H9 (cell line): ENCODE measurements at regions not wholly inside any gene's neighbourhood (a gene's known extent, or its start where the extent isn't known, plus 50 kb on each side); places are given as distances from the start of the nearest gene placed in this dataset.

Source experiments
- DNase-seq: peaks from one replicate; pipeline ENCODE4 v3.0.0-alpha.2; 2017
- H2AFZ ChIP-seq: one replicate; pipeline ENCODE4 v1.6.1; 2013; ENCODE audit warnings: mild to moderate bottlenecking, low read length, control low read depth, moderate library complexity
- H2AK5ac ChIP-seq: 2 replicates; pipeline ENCODE4 v1.6.1; 2013; ENCODE audit warnings: low read length, control low read depth, mixed read lengths; ENCODE audit not compliant: insufficient read length
- H2BK120ac ChIP-seq: one replicate; pipeline ENCODE4 v1.6.1; 2013; ENCODE audit warnings: low read depth, mild to moderate bottlenecking, low read length, control low read depth, inconsistent platforms; ENCODE audit not compliant: poor library complexity, severe bottlenecking
- H2BK12ac ChIP-seq: 2 replicates; pipeline ENCODE4 v1.6.1; 2013; ENCODE audit warnings: low read length, control low read depth, mixed read lengths, low read depth; ENCODE audit not compliant: insufficient read length
- H2BK15ac ChIP-seq: 2 replicates; pipeline ENCODE4 v1.6.1; 2013; ENCODE audit warnings: low read depth, low read length, control low read depth
- H2BK20ac ChIP-seq: one replicate; pipeline ENCODE4 v1.6.1; 2013; ENCODE audit warnings: low read depth, mild to moderate bottlenecking, low read length, control low read depth, inconsistent platforms; ENCODE audit not compliant: poor library complexity, severe bottlenecking
- H2BK5ac ChIP-seq: 2 replicates; pipeline ENCODE4 v1.6.1; 2013; ENCODE audit warnings: low read length, control low read depth, mixed read lengths; ENCODE audit not compliant: insufficient read length
- H3K14ac ChIP-seq: 2 replicates; pipeline ENCODE4 v1.6.1; 2013; ENCODE audit warnings: low read length, control low read depth; ENCODE audit not compliant: insufficient read depth
- H3K18ac ChIP-seq: 2 replicates; pipeline ENCODE4 v1.6.1; 2013; ENCODE audit warnings: low read depth, mild to moderate bottlenecking, mixed read lengths, low read length, control low read depth; ENCODE audit not compliant: insufficient read length
- H3K23ac ChIP-seq: 2 replicates; pipeline ENCODE4 v1.6.1; 2013; ENCODE audit warnings: low read length, control low read depth, mixed read lengths, low read depth; ENCODE audit not compliant: insufficient read length
- H3K23me2 ChIP-seq: 2 replicates; pipeline ENCODE4 v1.6.1; 2013; ENCODE audit warnings: low read depth, mild to moderate bottlenecking, mixed read lengths, low read length, control low read depth; ENCODE audit not compliant: insufficient read length, poor library complexity, severe bottlenecking
- H3K27ac ChIP-seq: 2 replicates; pipeline ENCODE4 v1.5.1; 2013; ENCODE audit warnings: low read length, control low read depth, mixed read lengths, low read depth; ENCODE audit not compliant: insufficient read length
- H3K27me3 ChIP-seq: 2 replicates; pipeline ENCODE4 v1.6.1; 2013; ENCODE audit warnings: low read length, control low read depth, inconsistent platforms; ENCODE audit not compliant: insufficient read depth
- H3K4ac ChIP-seq: 2 replicates; pipeline ENCODE4 v1.6.1; 2013; ENCODE audit warnings: low read depth, mild to moderate bottlenecking, control low read depth, inconsistent platforms, low read length, moderate library complexity
- H3K4me1 ChIP-seq: 2 replicates; pipeline ENCODE4 v1.6.1; 2013; ENCODE audit warnings: low read length, control low read depth, inconsistent platforms; ENCODE audit not compliant: insufficient read depth
- H3K4me2 ChIP-seq: 2 replicates; pipeline ENCODE4 v1.6.1; 2013; ENCODE audit warnings: low read length, control low read depth, mixed read lengths; ENCODE audit not compliant: insufficient read length, insufficient read depth
- H3K56ac ChIP-seq: 2 replicates; pipeline ENCODE4 v1.6.1; 2013; ENCODE audit warnings: low read depth, mild to moderate bottlenecking, mixed read lengths, low read length, control low read depth; ENCODE audit not compliant: insufficient read length
- H3K79me1 ChIP-seq: 2 replicates; pipeline ENCODE4 v1.6.1; 2013; ENCODE audit warnings: low read depth, mild to moderate bottlenecking, moderate library complexity, low read length, control low read depth, inconsistent platforms; ENCODE audit not compliant: insufficient read depth, poor library complexity, severe bottlenecking
- H3K79me2 ChIP-seq: 2 replicates; pipeline ENCODE4 v1.6.1; 2013; ENCODE audit warnings: low read length, control low read depth, inconsistent platforms; ENCODE audit not compliant: insufficient read depth
- H3K9ac ChIP-seq: 2 replicates; pipeline ENCODE4 v1.6.1; 2013; ENCODE audit warnings: low read length, control low read depth, mixed read lengths; ENCODE audit not compliant: insufficient read length; ENCODE audit errors: extremely low read depth
- H3K9me3 ChIP-seq: one replicate; pipeline ENCODE4 v1.6.1; 2013; ENCODE audit warnings: low read depth, low read length, inconsistent platforms; ENCODE audit not compliant: control insufficient read depth
- H3T11ph ChIP-seq: one replicate; pipeline ENCODE4 v1.6.1; 2013; ENCODE audit warnings: mild to moderate bottlenecking, low read length, control low read depth, inconsistent platforms
- H4K20me1 ChIP-seq: one replicate; pipeline ENCODE4 v1.6.1; 2013; ENCODE audit not compliant: control insufficient read depth, insufficient read length, insufficient read depth
- H4K5ac ChIP-seq: 2 replicates; pipeline ENCODE4 v1.6.1; 2013; ENCODE audit warnings: low read depth, mild to moderate bottlenecking, mixed read lengths, low read length, control low read depth; ENCODE audit not compliant: insufficient read length
- H4K8ac ChIP-seq: replicated peaks from 2 replicates; pipeline ENCODE4 v1.6.1; 2013; ENCODE audit warnings: low read length, control low read depth, mixed read lengths, low read depth; ENCODE audit not compliant: insufficient read length
- H4K91ac ChIP-seq: 2 replicates; pipeline ENCODE4 v1.6.1; 2013; ENCODE audit warnings: low read depth, mild to moderate bottlenecking, moderate library complexity, mixed read lengths, low read length, control low read depth; ENCODE audit not compliant: insufficient read length
- H3K27ac Mint-ChIP-seq, 3 experiments: 2 replicates in 2 of 3; 3 replicates in 1 of 3; pipeline ENCODE4 v1.8.0; 2020 to 2021; ENCODE audit warnings: mixed read lengths in 3 of 3, mild to moderate bottlenecking in 1 of 3, moderate library complexity in 1 of 3
- H3K27me3 Mint-ChIP-seq: 2 replicates; pipeline ENCODE4 v1.8.0; 2021; ENCODE audit warnings: low read depth, mild to moderate bottlenecking, moderate library complexity, mixed read lengths
- H3K36me3 Mint-ChIP-seq, 3 experiments: 2 replicates in 2 of 3; 3 replicates in 1 of 3; pipeline ENCODE4 v1.8.0; 2020 to 2021; ENCODE audit warnings: low read depth in 3 of 3, mixed read lengths in 3 of 3; ENCODE audit not compliant: insufficient read depth in 1 of 3
- H3K4me1 Mint-ChIP-seq, 2 experiments: 2 replicates each; pipeline ENCODE4 v1.8.0; 2020; ENCODE audit warnings: mixed read lengths in 2 of 2
- H3K4me3 Mint-ChIP-seq, 2 experiments: 2 replicates in 1 of 2; 3 replicates in 1 of 2; pipeline ENCODE4 v1.8.0; 2020 to 2021; ENCODE audit warnings: mild to moderate bottlenecking in 2 of 2, mixed read lengths in 2 of 2, moderate library complexity in 1 of 2
- H3K9me3 Mint-ChIP-seq, 2 experiments: 2 replicates in 1 of 2; 3 replicates in 1 of 2; pipeline ENCODE4 v1.8.0; 2020; ENCODE audit warnings: mild to moderate bottlenecking in 2 of 2, mixed read lengths in 2 of 2, moderate library complexity in 1 of 2
- CTCF ChIP-seq: fragments of 200-600 bp; sonication (generic); conservative IDR thresholded peaks from 3 replicates; pipeline ENCODE4 v1.8.0; 2021; ENCODE audit warnings: antibody characterized with exemption, mild to moderate bottlenecking
- WGBS: extraction: QIAGEN DNeasy Blood & Tissue Kit; methylation state at CpG from one replicate; pipeline ENCODE4 v1.1.7; 2013; ENCODE audit warnings: missing lambda C conversion rate, low lambda C conversion rate, mixed read lengths; ENCODE audit not compliant: insufficient read length; ENCODE audit errors: extremely low coverage; 5-methylcytosine and 5-hydroxymethylcytosine counted together

GRCh38 chr2:67686254-67686653, 289.1 kb downstream of the ETAA1 start:
- Histone ChIP-seq H4K91ac (no peak overlapping the region), H2BK12ac (no peak overlapping the region), H3K4me2 (no peak overlapping the region), H2AFZ (no peak overlapping the region), H3K23me2 (no peaks in the 10 kb centered on the region), H4K20me1 (no peaks in the 10 kb centered on the region), H3K27me3 (no peaks in the 10 kb centered on the region), H4K8ac (no peak overlapping the region), H3K14ac (no peak overlapping the region), H3K4ac (no peak overlapping the region), H2BK20ac (no peak overlapping the region), H3K23ac (no peak overlapping the region), H3K27ac (no peak overlapping the region), H3K4me1 (no peaks in the 10 kb centered on the region), H2BK120ac (no peak overlapping the region), H3K9ac (no peak overlapping the region), H2AK5ac (no peak overlapping the region), H3K56ac (no peak overlapping the region), H3K9me3 (no peaks in the 10 kb centered on the region), H2BK5ac (no peak overlapping the region), H3K18ac (no peak overlapping the region), H3T11ph (no peak overlapping the region), H4K5ac (no peak overlapping the region), H2BK15ac (no peak overlapping the region), H3K79me2 (no peaks in the 10 kb centered on the region), H3K79me1 (no peaks in the 10 kb centered on the region)
- no peak for TF ChIP-seq CTCF
- Mint-ChIP-seq H3K4me3 (no peak overlapping the region), H3K27ac (no peak overlapping the region), H3K4me1 (no peaks in the 10 kb centered on the region), H3K36me3 (no peaks in the 10 kb centered on the region), H3K9me3 (no peaks in the 10 kb centered on the region), H3K27me3 (peaks cover 8% of the 10 kb centered on the region)
- no peak for DNase-seq
- no CpG with 5 or more reads among the region's 3 CpGs for WGBS
